ENCODE measurements at regions not wholly inside any gene's neighbourhood (a gene's known extent, or its start where the extent isn't known, plus 50 kb on each side); places are given as distances from the start of the nearest gene placed in this dataset.

GRCh38 chr3:152056987-152057386 lies 183.5 kb downstream of the SUCNR1 start:
- no peak for DNase-seq

DNA sequence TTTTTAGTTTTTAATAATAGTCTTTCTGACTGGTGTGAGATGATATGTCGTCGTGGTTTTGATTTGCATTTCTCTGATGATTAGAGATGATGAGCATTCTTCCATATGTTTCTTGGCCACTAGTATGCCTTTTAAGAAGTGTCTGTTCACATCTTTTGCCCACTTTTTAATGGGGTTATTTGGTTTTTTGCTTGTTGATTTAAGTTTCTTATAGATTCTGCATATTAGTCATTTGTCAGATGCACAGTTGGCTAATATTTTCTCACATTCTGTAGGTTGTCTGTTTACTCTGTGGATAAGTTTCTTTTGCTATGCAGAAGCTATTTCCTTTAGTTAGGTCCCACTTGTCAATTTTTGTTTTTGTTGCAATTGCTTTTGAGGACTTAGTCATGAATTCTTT lies 185.4 kb downstream of the SUCNR1 start:
- DNase-seq: no peak

DNA sequence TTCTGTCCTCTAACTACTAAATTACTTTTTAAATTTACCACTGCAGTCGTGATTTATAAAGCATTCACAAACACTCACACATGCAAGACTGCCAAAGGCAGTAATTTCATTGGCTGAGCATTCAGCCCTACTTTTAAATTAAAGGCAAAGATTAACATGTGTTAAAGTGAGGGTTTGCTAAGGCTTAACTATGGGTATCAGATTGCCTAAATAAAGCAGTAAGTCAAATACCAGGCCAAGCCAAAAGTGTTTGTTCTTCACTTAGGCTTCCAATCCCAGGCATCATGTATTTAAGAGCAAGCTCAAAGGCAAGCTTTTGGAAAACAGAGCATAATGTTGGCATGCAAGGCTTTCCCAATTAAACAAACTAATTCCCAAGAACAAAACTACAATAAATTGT lies 187.3 kb downstream of the SUCNR1 start:
- no peak for DNase-seq

GRCh38 chr3:152061296-152061695 lies 187.9 kb downstream of the SUCNR1 start:
- DNase-seq: no peak

GRCh38 chr3:152069871-152070270 lies 196.4 kb downstream of the SUCNR1 start:
- DNase-seq: no peak

DNA sequence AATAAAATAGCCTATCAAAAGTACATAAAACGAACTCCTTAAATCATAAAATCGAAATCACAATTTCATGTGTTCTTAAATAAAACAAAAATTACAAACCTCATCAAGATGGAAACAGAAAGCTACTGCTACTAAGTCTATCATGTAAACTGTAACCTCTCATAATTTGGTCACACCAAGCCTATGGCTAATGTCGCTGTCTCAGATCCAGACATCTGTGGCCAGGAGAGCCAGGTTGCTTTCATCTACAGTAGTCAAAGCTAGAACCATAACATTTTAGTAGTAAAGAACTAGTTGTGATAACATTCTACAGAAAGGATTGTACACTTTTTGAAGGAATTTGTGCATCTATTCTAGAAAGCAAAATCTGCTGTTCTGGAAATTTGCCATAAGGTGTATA lies 197.4 kb upstream of the MBNL1 start:
- DNase-seq: no peak

DNA sequence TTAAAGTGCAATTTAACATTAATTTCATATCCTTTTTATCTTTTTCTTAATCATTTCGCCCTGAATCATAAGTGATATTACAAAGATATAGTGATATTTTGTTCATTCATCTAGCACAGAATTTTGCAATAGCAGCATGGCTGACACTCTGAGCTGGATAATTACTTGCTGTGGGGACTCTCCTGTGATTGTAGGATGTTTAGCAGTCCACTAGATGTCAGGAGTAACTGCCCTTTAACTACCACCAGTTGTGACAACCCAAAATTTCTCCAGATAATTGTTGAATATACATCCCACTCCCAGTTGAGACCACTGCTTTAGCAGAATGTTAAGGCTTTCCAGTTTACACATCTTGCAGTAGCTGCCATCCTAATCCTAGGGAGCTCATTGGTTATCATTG lies 196.8 kb upstream of the MBNL1 start:
- peak in 1 of 2 experiments; percentile 48 for DNase-seq

DNA sequence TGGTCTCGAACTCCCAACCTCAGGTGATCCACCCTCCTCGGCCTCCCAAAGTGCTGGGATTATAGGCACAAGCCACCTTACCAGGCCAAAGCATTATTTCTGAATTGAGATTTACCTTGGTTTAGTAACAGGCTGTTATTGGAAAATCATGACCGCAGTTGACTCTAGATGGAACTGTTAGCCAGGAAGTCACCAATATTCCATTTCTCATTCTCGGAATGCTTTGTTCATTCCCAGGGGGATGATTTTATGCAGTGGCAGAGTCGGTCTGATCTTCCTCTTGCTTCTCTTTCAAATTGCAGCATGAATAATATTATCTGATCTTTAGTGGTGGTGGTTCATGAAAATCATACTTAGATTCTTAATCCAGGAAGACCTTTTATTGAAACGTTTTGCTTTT lies 195.5 kb upstream of the MBNL1 start:
- no peak for DNase-seq

DNA sequence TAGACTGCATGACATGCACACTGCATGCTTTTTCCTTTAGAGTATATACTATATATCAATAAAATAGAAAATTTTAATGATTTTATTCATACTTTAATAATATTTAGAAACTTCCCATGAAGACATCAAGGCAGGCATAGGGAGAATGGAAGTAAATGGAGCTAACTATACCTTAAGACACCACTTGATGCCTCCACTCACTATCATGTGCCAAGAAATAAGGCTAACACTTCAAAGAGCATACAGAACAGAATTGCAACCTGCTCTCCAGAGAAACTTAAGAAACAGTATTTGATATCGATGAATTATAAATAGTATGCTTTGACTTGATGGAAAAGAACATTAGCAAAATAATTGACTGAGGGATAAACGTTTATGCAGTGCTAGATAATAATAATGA lies 192.6 kb upstream of the MBNL1 start:
- no peak for DNase-seq

GRCh38 chr3:152079980-152080379 lies 188.7 kb upstream of the MBNL1 start:
- no peak for DNase-seq

DNA sequence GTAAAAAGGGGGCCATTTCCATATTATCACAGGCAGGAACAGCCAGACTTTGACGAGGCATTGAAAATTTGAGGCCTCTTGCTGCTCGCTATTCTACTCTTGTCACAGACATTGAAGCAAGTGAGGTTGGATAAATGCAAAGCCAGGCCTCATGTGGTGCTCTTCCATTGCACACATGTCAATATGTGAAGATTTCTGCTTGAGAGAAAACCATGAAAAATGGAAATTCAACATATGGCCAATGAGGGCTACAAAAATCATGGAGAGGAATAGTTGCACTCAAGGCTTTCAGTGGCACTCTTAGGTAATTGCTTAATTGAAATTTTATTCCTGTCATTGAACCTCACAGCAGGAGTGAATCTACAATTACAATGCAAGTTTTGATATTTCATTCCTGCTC lies 185.6 kb upstream of the MBNL1 start:
- no peak for DNase-seq

- DNase-seq: no peak
Measured at GRCh38 chr3:152084441-152085158, 184.1 kb upstream of the MBNL1 start.

DNA sequence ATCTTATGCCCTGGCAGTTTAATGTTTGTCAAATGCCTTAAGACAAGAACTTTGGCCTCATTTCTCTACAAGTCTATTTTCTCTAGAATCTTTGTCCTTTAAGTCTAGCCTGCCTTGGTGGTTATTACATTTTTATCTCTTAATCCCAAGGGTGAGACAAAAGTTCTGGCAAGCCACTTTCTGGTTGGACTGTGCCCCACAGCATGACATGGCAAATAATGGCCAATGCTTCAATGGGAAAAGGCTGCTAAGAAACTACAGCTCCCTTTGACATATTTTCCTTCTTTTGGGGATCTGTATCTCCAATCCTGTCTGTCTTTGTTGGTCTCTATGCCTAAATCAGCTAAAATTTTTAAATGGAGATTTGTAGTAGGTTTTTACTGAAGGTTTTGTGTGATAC lies 181.6 kb upstream of the MBNL1 start:
- no peak for DNase-seq

DNA sequence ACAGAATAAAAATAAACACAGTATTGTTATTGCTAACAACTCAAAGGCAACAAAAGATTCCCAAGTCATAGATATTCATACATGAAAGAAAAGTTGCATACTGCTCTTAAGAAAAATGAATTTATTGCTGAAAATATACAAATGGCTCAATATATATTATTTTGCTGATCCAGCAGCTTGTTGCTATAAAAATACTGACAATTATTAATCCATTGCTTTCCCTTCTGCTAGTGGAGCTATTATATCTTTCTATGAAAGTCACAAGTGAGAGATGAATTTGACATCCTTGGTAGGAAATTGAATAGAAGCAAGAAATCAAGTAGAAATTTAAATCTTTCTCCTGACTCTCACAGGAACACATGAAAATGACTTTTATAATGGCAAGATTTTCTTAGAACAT lies 179.2 kb upstream of the MBNL1 start:
- no peak for DNase-seq

GRCh38 chr3:152091725-152092124 lies 177.0 kb upstream of the MBNL1 start:
- no peak for DNase-seq

DNA sequence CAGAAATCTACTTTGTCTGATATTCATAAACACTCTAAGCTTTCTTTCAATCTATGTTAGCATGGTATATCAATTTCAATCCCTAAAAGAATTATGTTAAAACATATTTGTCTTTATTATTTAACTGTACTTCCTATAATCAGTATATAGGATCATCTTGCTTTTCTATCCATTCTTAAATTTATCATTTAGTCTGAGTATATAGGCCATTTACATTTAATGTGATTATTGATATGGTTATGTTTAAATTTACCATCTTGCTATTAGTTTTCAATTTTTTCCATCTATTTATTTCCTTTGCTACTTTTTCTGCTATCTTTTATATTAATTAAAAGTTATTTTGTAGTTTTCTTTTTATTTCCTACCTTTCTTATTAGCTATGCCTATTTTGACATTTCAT lies 174.8 kb upstream of the MBNL1 start:
- DNase-seq: no peak

GRCh38 chr3:152094406-152094805 lies 174.3 kb upstream of the MBNL1 start:
- no peak for DNase-seq

DNA sequence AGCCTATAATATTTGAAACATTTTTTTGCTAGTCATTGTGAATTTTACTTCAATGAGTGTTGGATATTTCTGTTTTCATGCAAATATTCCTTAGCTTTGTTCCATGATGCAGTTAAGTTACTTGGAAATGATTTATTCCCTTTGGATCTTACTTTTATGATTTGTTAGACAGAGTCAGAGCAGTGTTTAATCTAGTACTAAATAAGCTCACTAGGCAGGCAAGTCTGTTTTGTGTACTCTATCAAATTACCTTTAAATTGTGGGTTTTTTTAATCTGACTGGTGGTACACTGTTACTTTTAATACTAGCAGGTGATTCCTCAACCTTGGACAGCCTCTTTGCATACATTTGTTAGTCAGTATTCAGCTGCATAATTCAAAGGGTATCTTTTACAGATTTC lies 173.3 kb upstream of the MBNL1 start:
- DNase-seq: no peak

GRCh38 chr3:152096280-152096906 lies 172.3 kb upstream of the MBNL1 start:
- no peak for DNase-seq

DNA sequence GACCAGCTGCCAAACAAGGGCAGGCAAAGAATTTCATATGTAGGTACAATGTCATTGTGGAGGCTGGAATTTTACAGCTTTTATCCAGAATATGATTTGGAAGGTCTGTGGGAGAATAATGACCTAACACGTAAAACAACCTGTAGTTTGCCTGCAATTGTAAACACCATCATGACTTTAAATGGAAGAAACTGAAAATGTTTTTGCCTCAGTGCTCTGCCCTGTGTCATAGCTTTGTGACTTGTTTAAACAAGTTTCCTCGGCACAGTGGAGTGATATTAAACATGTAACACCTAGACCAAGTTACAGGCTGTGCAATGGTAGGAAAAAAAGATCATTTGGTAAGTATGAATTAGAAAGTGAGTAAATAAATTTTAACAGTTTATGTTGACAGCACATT lies 171.6 kb upstream of the MBNL1 start:
- DNase-seq: no peak

DNA sequence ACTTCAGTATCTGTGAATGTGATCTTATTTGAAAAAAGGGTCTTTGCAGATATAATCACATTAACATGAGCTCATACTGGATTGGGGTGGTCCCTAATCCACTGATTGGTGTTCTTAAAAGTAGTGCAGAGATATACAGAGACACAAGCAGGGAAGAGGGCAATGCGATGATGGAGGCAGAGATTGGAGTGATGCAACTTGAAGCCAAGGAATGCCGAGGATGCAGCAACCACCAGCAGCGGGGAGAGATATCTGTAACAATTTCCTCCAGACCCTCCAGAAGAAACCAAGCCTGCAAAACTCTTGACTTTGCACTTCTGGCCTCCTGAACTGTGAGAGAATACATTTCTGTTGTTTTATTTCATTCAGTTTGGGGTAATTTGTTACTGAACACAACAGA lies 171.0 kb upstream of the MBNL1 start:
- DNase-seq: no peak

DNA sequence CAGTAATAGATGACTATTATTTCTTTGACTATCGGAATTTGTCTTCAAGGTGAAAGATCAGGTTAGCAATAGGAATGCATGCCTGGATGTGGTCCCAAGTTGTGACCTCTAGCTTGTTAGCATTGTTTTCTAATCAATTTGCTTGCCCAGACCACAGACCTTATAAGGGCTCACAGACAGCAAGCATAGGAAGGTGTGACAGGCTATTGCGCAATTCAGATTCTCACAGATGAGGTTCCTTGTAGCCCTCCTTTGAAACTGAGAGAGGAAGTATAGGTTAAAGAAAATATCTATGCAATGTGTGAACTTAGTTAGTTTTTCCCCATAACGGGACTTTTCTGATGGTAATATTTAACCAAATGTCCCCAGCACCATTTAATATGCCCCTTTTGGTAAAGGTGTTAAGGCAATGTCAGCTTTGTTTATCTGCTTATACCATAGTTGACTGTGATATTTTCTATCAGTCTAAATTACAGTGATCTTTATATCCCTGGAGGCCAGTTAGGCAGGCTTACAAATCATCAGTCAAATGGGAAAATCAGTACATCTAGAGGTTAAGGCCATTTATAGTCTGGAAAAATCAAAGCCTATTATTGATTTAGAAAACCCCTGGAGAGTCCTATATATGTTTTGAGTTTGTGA lies 168.1 kb upstream of the MBNL1 start:
- DNase-seq: no peak

DNA sequence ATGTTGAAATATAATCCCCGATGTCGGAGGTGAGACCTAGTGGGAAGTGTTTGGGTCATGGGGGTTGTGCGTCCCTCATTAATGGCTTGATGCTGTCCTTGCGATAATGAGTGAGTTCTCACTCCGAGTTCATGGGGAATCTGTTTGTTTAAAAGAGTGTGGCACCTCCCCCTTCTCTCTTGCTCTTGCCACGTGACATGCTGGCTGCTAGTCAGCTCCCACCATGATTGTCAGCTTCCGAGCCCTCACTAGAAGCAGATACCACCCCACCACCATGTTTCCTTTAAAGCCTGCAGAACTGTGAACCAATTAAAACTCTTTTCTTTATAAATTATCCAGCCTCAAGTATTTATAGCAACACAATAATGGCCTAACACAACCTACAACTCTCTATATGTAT lies 166.3 kb upstream of the MBNL1 start:
- no peak for DNase-seq

DNA sequence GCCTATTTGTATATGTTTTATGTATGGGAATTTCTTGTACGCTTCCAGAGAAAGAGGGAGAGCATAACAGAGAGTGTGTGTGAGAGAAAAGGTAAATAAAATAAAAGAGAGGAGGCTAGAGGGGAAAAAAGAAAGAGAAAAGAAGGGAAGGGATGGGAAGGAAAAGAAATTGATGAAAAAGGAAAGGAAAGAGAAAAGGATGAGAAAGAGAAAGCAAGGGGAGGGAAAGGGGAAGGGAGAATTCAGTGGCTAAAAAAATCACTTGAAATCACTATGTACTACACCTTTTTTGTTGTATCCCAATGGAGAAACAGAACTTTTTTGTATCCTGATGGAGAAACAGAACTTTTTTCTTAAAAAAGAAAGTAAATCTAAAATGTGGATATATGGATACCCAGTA lies 165.5 kb upstream of the MBNL1 start:
- no peak for DNase-seq
